ENCODE measurements at regions not wholly inside any gene's neighbourhood (a gene's known extent, or its start where the extent isn't known, plus 50 kb on each side); places are given as distances from the start of the nearest gene placed in this dataset.

DNA sequence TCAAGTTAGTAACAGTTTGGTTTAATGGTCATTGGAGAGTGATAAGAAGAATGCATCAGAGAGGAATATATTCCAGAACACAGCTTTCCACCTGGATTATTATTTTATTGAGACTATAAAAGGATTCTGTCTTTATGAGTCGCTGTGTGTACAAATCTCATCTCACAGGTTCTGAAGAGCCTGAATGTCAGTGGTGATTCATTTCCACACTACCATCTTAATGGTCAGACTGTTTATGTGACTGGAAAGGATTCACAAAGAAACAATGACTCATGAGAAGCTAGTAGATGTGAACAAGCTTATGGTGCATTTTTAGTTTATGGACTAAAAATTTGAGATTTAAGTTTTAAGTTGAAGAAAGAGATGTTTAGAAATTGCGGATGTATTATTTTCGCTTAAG is 685.4 kb upstream of the NRXN1 start:
- SMC1A ChIA-PET (ENCODE audit: uncharacterized antibody, unreplicated experiment) = no interaction called here
- H2AFZ ChIP-seq (ENCODE audit: control insufficient read depth, low read depth, low read length) = no peak overlapping the region
- no peaks in the 10 kb centered on the region for H3K79me2 ChIP-seq (ENCODE audit: control insufficient read depth, insufficient read depth, low read length)
- H3K9me3 ChIP-seq (replicated peaks; ENCODE audit: control insufficient read depth, insufficient read depth, low read length) = no peaks in the 10 kb centered on the region
- BruUV-seq (replicated peaks) = no TSS peak
- no peak for DNase-seq (ENCODE audit: low read depth, low spot score)
- intact Hi-C loops (cut with micrococcal nuclease; ENCODE audit: unreplicated experiment) = no loop called here
- 29% methylated on average over 3 of the region's 3 CpGs for WGBS (ENCODE audit: insufficient coverage, insufficient replicate concordance, low lambda C conversion rate, missing lambda C conversion rate)
- H3K27me3 ChIP-seq (replicated peaks in 1 of 2; ENCODE audit: control insufficient read depth in 2 of 2, insufficient read depth in 2 of 2, low read length in 1 of 2) = no peaks in the 10 kb centered on the region
- FAIRE-seq = no peak
- no peak overlapping the region for H3K9ac ChIP-seq (ENCODE audit: control insufficient read depth, insufficient read depth, low read length)
- POLR2A ChIA-PET = no interaction called here
- H3K27ac ChIP-seq (ENCODE audit: control insufficient read depth, insufficient read depth) = no peak overlapping the region
- RAD21 ChIA-PET (ENCODE audit: unreplicated experiment) = no interaction called here
- in situ Hi-C loops (cut with MboI) = loop anchor here (25.0 kb wide), 1 partner anchor 1180 kb away; no protein-coding TSS in a partner anchor
- H3K4me2 ChIP-seq (ENCODE audit: control insufficient read depth, insufficient read depth) = no peak overlapping the region
- no peak for TF ChIP-seq CBX5 (IDR thresholded peaks at IDR 0.05; ENCODE audit: low read depth)
- no peak for TF ChIP-seq YBX1 (IDR thresholded peaks at IDR 0.05)
- no peak for TF ChIP-seq ZNF217 (IDR thresholded peaks at IDR 0.05)
- no peak for TF ChIP-seq KDM1A (IDR thresholded peaks at IDR 0.05; ENCODE audit: borderline replicate concordance)
- no peak for TF ChIP-seq MTA3 (IDR thresholded peaks at IDR 0.05; ENCODE audit: borderline replicate concordance, low read length)
- no peak for TF ChIP-seq YY1 (IDR thresholded peaks at IDR 0.05; ENCODE audit: low read depth, low read length)
- no peak for TF ChIP-seq SREBF1 (IDR thresholded peaks at IDR 0.05; ENCODE audit: low read length)
- TF ChIP-seq MAX (IDR thresholded peaks at IDR 0.05; ENCODE audit: low read depth, low read length) = no peak
- TF ChIP-seq ZNF24 (IDR thresholded peaks at IDR 0.05) = no peak
- no peak for TF ChIP-seq IRF4 (IDR thresholded peaks at IDR 0.05; ENCODE audit: low read depth, low read length)
- TF ChIP-seq CHD4 (IDR thresholded peaks at IDR 0.05) = no peak
- no peak for TF ChIP-seq USF1 (IDR thresholded peaks at IDR 0.05; ENCODE audit: borderline replicate concordance, extremely low read length, insufficient read depth, low read depth, low read length)
- no peak for TF ChIP-seq EGR1 (IDR thresholded peaks at IDR 0.05; ENCODE audit: borderline replicate concordance in 1 of 2, low read depth in 2 of 2, low read length in 2 of 2)
- no peak for TF ChIP-seq ASH2L (IDR thresholded peaks at IDR 0.05; ENCODE audit: borderline replicate concordance, low read depth)
- TF ChIP-seq JUND (IDR thresholded peaks at IDR 0.05; ENCODE audit: low read depth, low read length) = no peak
- TF ChIP-seq POLR2AphosphoS2 (IDR thresholded peaks at IDR 0.05; ENCODE audit: low read depth, low read length) = no peak
- no peak for TF ChIP-seq SREBF2 (IDR thresholded peaks at IDR 0.05; ENCODE audit: low read length)
- no peak for TF ChIP-seq HDAC2 (IDR thresholded peaks at IDR 0.05)
- H3K4me1 ChIP-seq (ENCODE audit: control insufficient read depth, insufficient read depth, low read length) = no peaks in the 10 kb centered on the region
- no peaks in the 10 kb centered on the region for H3K36me3 ChIP-seq (ENCODE audit: control insufficient read depth in 2 of 2, insufficient read depth in 2 of 2, low read length in 1 of 2)
- CTCF ChIA-PET = no interaction called here
- H4K20me1 ChIP-seq (ENCODE audit: control insufficient read depth, insufficient read depth) = no peaks in the 10 kb centered on the region
- H3K4me3 ChIP-seq = no peak overlapping the region
- ATAC-seq = no peak
